GM19455 (cell line): ENCODE measurements at regions not wholly inside any gene's neighbourhood (a gene's known extent, or its start where the extent isn't known, plus 50 kb on each side); places are given as distances from the start of the nearest gene placed in this dataset.
"Not testable (repeated sequence)": the region's sequence is repeated elsewhere in the genome, so short reads cannot be mapped to it uniquely, and the experiment has no call there.

ENCODE experiments used
- ATAC-seq: cut with Tn5 transposase; IDR thresholded peaks from one replicate; pipeline ENCODE4 v1.9.1; 2021; ENCODE audit not compliant: unreplicated experiment

GRCh38 chr3:188972310-188972709 is 199.5 kb upstream of the TPRG1 start:
- no peak for ATAC-seq

GRCh38 chr3:188974856-188975599 is 196.7 kb upstream of the TPRG1 start:
- ATAC-seq, result no peak

- ATAC-seq, result no peak
These were observed 196.0 kb upstream of the TPRG1 start for GRCh38 chr3:188975600-188976314.

- ATAC-seq, result no peak
These were observed 195.4 kb upstream of the TPRG1 start for GRCh38 chr3:188976407-188976806.

- no peak for ATAC-seq
These were observed 193.2 kb upstream of the TPRG1 start for GRCh38 chr3:188978421-188979171.

GRCh38 chr3:188979248-188979647 is 192.5 kb upstream of the TPRG1 start:
- no peak for ATAC-seq

GRCh38 chr3:188979669-188980310 is 192.0 kb upstream of the TPRG1 start:
- ATAC-seq, result no peak

GRCh38 chr3:188993181-188993580 is 178.6 kb upstream of the TPRG1 start:
- no peak for ATAC-seq

- no peak for ATAC-seq
These were observed 170.2 kb upstream of the TPRG1 start for GRCh38 chr3:189001559-189001958.

- ATAC-seq, result no peak
These were observed 168.4 kb upstream of the TPRG1 start for GRCh38 chr3:189003410-189003809.

- ATAC-seq, result no peak
These were observed 158.4 kb upstream of the TPRG1 start for GRCh38 chr3:189013224-189013888.

- ATAC-seq, result no peak
These were observed 157.2 kb upstream of the TPRG1 start for GRCh38 chr3:189014526-189014925.

- ATAC-seq, result not testable (repeated sequence)
These were observed 148.9 kb upstream of the TPRG1 start for GRCh38 chr3:189022576-189023466.

- ATAC-seq, result no peak
These were observed 145.9 kb upstream of the TPRG1 start for GRCh38 chr3:189025866-189026265.

GRCh38 chr3:189027626-189028155 is 144.1 kb upstream of the TPRG1 start:
- no peak for ATAC-seq

- ATAC-seq, result no peak
These were observed 132.7 kb upstream of the TPRG1 start for GRCh38 chr3:189038773-189039745.

- ATAC-seq, result no peak
These were observed 131.0 kb upstream of the TPRG1 start for GRCh38 chr3:189040656-189041335.
